Mesothelial cell of epicardium (in vitro differentiated cells): ENCODE measurements at regions not wholly inside any gene's neighbourhood (a gene's known extent, or its start where the extent isn't known, plus 50 kb on each side); places are given as distances from the start of the nearest gene placed in this dataset.

Source experiments
- DNase-seq, 2 experiments: peaks; one replicate each; pipeline ENCODE4 v3.0.0; 2021; ENCODE audit warnings: low spot score in 2 of 2; ENCODE audit not compliant: unreplicated experiment in 2 of 2
- H3K27ac Mint-ChIP-seq: 2 replicates; pipeline ENCODE4 v1.8.0; 2021; ENCODE audit warnings: mixed read lengths
- H3K27me3 Mint-ChIP-seq: 2 replicates; pipeline ENCODE4 v1.8.0; 2021; ENCODE audit warnings: low read depth, mixed read lengths
- H3K36me3 Mint-ChIP-seq: 2 replicates; pipeline ENCODE4 v1.8.0; 2021; ENCODE audit warnings: mixed read lengths
- H3K4me1 Mint-ChIP-seq: 2 replicates; pipeline ENCODE4 v1.8.0; 2021; ENCODE audit warnings: mixed read lengths
- H3K4me3 Mint-ChIP-seq: 2 replicates; pipeline ENCODE4 v1.8.0; 2021; ENCODE audit warnings: mild to moderate bottlenecking, moderate library complexity, mixed read lengths
- H3K9me3 Mint-ChIP-seq: 2 replicates; pipeline ENCODE4 v1.8.0; 2021; ENCODE audit warnings: mixed read lengths
- TF ChIP-seq, protein P1 (sequence below): fragments of 200-600 bp; sonication (generic); IDR thresholded peaks from one replicate; pipeline ENCODE4 v1.5.0; 2021; ENCODE audit warnings: antibody characterized with exemption; ENCODE audit not compliant: unreplicated experiment

DNA sequence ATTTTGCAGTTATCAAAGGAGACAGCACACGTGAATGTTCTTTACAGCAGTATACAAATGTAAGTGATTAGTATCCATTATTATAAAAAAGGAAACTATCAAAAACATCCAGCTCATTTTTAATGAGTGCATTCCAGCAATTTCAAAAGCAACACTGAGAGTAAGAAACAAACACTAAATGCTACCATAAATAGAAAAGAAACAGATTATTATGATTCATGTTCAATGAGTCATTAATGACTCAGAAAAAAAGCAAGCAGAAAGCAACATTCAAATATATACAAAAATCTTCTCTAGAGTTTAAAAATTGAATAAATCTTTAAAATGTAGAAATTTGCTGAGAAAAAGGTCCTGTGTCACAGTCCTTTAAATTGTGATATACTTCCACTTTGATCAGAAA lies 346.5 kb upstream of the FMR1 start:
- no peaks in the 10 kb centered on the region for H3K36me3 Mint-ChIP-seq
- no peaks in the 10 kb centered on the region for H3K4me1 Mint-ChIP-seq
- DNase-seq: no peak
- no peak overlapping the region for H3K4me3 Mint-ChIP-seq
- TF ChIP-seq, protein P1, sequence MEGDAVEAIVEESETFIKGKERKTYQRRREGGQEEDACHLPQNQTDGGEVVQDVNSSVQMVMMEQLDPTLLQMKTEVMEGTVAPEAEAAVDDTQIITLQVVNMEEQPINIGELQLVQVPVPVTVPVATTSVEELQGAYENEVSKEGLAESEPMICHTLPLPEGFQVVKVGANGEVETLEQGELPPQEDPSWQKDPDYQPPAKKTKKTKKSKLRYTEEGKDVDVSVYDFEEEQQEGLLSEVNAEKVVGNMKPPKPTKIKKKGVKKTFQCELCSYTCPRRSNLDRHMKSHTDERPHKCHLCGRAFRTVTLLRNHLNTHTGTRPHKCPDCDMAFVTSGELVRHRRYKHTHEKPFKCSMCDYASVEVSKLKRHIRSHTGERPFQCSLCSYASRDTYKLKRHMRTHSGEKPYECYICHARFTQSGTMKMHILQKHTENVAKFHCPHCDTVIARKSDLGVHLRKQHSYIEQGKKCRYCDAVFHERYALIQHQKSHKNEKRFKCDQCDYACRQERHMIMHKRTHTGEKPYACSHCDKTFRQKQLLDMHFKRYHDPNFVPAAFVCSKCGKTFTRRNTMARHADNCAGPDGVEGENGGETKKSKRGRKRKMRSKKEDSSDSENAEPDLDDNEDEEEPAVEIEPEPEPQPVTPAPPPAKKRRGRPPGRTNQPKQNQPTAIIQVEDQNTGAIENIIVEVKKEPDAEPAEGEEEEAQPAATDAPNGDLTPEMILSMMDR: no peak
- no peak overlapping the region for H3K27ac Mint-ChIP-seq
- peaks cover 19% of the 10 kb centered on the region for H3K9me3 Mint-ChIP-seq
- no peaks in the 10 kb centered on the region for H3K27me3 Mint-ChIP-seq

DNA sequence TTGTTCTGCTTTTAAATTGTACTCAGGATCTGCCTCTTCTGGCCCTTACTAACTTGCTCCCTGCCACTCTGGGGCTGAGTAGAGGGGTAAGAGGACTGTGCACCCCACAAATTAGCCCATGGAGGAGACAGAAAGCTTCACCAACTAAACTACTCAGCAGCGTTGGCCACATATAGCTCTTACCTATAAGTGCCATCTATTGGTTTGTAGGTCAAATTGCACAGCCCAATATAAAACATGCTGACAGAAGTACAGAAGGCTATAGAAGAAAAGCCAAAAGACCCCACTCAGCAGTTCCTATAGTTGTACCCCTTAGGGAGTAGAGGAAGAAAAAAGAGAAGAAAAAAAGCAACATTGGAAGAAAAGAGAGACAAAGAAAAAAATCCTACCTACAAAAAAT lies 341.2 kb upstream of the FMR1 start:
- Mint-ChIP-seq H3K4me1 (peaks cover 2% of the 10 kb centered on the region), H3K27me3 (no peaks in the 10 kb centered on the region), H3K36me3 (no peaks in the 10 kb centered on the region), H3K4me3 (no peak overlapping the region), H3K9me3 (peaks cover 34% of the 10 kb centered on the region), H3K27ac (no peak overlapping the region)
- no peak for DNase-seq
- TF ChIP-seq, protein P1: no peak

DNA sequence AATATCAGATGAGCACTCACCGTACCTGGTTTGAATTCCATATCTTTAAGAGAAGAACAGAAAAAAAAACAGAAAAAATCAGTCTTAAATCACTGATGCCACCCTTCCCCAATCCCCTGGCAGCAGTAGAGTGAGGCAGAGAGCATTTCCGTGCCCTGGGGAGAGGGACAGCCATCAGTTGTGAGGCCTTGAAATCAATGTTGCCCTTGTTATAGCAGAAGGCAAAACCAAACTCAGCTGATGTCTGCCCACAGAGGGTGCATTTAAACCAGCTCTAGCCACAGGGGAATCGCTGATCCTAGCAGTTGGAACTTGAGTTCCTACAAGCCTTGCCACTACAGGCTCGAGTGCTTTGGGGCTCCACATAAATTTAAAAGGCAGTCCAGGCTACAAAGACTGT lies 338.5 kb upstream of the FMR1 start:
- Mint-ChIP-seq H3K36me3 (no peaks in the 10 kb centered on the region), H3K4me3 (no peak overlapping the region), H3K9me3 (peaks cover 47% of the 10 kb centered on the region), H3K4me1 (peaks cover 2% of the 10 kb centered on the region), H3K27ac (no peak overlapping the region), H3K27me3 (no peaks in the 10 kb centered on the region)
- TF ChIP-seq, protein P1: no peak
- DNase-seq: no peak

DNA sequence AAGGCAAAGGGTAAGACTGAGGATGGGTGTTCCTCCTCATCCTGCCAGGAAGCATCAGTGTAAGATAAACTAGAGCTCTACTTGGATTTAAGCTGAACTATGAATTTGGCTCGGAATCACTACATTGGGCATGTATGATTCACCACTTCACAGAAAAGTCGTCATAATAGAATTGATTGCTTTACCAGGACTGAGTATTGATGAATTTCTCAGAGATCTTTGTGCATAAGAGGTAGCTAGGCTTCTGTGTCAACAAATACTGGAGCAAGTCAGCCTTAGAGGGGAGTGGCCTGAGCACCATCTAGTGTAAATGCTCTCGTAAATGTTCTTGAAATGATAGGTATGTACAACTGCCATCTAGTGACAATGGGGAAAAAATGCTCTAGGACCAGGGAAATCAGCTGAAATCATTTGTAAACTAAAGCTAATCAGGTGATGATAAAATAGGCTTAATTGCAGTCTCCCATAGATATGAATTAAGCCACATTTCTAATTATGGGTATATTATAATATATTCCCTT lies 309.5 kb upstream of the FMR1 start:
- Mint-ChIP-seq H3K9me3 (peaks cover 32% of the 10 kb centered on the region), H3K36me3 (no peaks in the 10 kb centered on the region), H3K27me3 (no peaks in the 10 kb centered on the region), H3K4me3 (no peak overlapping the region), H3K27ac (no peak overlapping the region), H3K4me1 (no peaks in the 10 kb centered on the region)
- DNase-seq: no peak
- TF ChIP-seq, protein P1: no peak

DNA sequence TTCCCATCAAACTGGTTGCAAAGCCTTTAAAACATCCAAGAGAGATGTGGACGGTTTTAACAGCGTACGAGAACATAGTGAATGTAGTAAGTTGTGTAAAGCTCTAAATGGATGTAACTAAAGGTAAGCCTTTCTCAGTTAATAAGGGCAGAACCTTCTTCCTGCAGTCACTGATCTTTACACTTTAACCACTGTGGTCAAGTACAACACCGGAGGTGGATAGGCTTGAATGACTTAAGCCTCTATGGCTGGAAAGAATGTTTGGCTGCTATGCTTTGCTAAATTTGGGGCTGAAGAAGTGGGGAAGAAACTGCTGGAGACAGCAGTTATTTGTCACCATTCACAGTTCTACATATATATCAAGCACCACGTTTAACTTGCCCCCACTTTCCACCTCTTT lies 285.1 kb upstream of the FMR1 start:
- Mint-ChIP-seq H3K36me3 (no peaks in the 10 kb centered on the region), H3K4me1 (no peaks in the 10 kb centered on the region), H3K27ac (no peak overlapping the region), H3K4me3 (no peak overlapping the region), H3K9me3 (peaks cover 7% of the 10 kb centered on the region), H3K27me3 (no peaks in the 10 kb centered on the region)
- TF ChIP-seq, protein P1: no peak
- DNase-seq: no peak

DNA sequence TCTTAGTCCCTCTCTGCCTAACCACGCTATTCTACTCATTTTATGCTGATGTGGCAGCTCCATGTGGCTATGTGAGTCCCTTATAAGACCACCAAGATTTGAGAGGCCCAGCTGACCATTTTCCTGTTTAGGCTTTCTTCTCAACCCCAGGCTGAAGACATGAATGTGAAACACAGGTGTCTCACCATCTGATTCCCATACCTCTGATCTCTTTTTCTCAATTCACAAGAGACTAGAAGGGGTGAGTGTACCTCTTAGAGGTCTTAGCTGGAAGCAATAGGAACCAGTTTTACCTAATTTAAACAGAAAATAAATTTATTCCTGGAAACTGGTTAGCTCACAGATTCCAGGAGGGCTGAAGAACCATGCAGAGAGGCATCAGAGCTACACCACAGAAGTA lies 276.5 kb upstream of the FMR1 start:
- DNase-seq: no peak
- H3K9me3 Mint-ChIP-seq: peaks cover 39% of the 10 kb centered on the region
- H3K4me3 Mint-ChIP-seq: no peak overlapping the region
- TF ChIP-seq, protein P1: no peak
- H3K36me3 Mint-ChIP-seq: no peaks in the 10 kb centered on the region
- no peak overlapping the region for H3K27ac Mint-ChIP-seq
- H3K27me3 Mint-ChIP-seq: no peaks in the 10 kb centered on the region
- H3K4me1 Mint-ChIP-seq: no peaks in the 10 kb centered on the region
